ENCODE measurements at regions not wholly inside any gene's neighbourhood (a gene's known extent, or its start where the extent isn't known, plus 50 kb on each side); places are given as distances from the start of the nearest gene placed in this dataset.

DNA sequence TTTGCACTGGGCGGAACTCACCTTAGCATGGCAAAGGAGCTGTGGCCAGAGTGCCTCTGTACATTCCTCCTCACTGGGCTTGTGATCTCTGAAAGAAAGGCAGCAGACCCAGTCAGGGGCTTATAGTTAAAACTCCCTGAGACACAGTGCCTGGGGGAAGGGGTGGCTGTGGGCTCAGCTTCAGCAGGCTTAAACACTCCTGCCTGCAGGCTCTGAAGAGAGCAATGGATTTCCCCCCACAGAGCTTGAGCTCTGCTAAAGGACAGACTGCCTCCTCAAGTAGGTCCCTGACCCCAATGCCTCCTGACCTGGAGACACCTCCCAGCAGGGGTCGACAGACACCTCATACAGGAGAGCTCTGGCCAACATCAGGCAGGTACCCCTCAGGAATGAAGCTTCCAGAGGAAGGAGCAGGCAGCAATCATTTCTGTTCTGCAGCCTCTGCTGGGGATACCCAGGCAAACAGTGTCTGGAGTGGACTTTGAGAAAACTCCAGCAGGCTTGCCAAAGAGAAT lies 327.5 kb upstream of the SLC16A7 start:
- intact Hi-C loops (cut with DNase I), result no loop called here
- WGBS, 2 donors, result 50 to 60% methylated on average over 1 to 2 of the region's 2 CpGs

DNA sequence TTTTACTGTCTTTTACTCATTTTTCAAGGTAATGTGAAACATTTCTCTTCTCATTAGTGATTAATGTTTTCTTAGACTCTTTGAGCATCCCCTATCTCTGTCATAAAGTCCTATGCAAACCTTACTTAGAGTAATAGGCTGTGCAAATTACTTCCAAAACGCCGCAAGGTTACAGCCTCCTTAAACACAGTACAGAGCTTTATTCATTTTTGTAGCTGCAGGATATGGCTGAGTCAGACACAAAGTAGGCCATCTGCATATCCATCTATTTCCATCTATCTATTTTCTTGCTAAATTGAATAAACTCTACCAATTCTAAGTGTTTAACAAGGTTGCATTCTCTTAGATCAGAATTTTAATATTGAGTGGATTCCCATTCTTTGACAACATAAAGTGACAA lies 335.6 kb upstream of the SLC16A7 start:
- intact Hi-C loops (cut with DNase I), result no loop called here

More for the DNA sequence above, 327.5 kb upstream of the SLC16A7 start:
- no peak for DNase-seq
- TF ChIP-seq, protein P1, sequence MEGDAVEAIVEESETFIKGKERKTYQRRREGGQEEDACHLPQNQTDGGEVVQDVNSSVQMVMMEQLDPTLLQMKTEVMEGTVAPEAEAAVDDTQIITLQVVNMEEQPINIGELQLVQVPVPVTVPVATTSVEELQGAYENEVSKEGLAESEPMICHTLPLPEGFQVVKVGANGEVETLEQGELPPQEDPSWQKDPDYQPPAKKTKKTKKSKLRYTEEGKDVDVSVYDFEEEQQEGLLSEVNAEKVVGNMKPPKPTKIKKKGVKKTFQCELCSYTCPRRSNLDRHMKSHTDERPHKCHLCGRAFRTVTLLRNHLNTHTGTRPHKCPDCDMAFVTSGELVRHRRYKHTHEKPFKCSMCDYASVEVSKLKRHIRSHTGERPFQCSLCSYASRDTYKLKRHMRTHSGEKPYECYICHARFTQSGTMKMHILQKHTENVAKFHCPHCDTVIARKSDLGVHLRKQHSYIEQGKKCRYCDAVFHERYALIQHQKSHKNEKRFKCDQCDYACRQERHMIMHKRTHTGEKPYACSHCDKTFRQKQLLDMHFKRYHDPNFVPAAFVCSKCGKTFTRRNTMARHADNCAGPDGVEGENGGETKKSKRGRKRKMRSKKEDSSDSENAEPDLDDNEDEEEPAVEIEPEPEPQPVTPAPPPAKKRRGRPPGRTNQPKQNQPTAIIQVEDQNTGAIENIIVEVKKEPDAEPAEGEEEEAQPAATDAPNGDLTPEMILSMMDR (IDR thresholded peaks at IDR 0.05), result no peak
- TF ChIP-seq POLR2A (IDR thresholded peaks at IDR 0.05), result no peak
- Histone ChIP-seq H3K4me3 (no peak overlapping the region), H3K27ac (no peak overlapping the region), H3K4me1 (no peaks in the 10 kb centered on the region), H3K36me3 (replicated peaks in 1 of 2; ENCODE audit: insufficient read depth in 1 of 2, low read depth in 2 of 2) (no peaks in the 10 kb centered on the region), H3K27me3 (no peaks in the 10 kb centered on the region), H3K9me3 (no peaks in the 10 kb centered on the region)
- ATAC-seq, result no peak

DNA sequence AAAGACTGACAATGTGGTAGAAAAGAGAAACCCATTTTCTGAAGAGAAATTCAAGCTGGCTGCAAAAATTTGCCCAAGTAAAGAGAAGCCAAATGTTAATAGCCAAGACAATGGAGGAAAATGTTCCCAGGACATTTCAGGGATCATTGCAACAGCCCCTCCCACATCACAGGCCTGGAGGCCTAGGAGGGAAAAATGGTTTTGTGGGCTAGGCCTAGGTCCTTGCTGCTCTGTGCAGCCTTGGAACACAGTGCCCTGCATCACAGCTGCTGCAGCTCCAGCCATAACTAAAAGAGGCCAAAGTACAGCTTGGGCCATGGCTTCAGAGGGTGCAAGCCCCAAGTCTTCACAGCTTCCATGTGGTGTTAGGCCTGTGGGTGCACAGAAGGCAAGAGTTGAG lies 332.4 kb upstream of the LRIG3 start:
- TF ChIP-seq POLR2A (IDR thresholded peaks at IDR 0.05), result no peak
- TF ChIP-seq, protein P1 (IDR thresholded peaks at IDR 0.05), result no peak
- no peaks in the 10 kb centered on the region for H3K36me3 ChIP-seq (replicated peaks in 1 of 2; ENCODE audit: insufficient read depth in 1 of 2, low read depth in 2 of 2)
- H3K27ac ChIP-seq, result no peak overlapping the region
- DNase-seq, result no peak
- H3K4me1 ChIP-seq, result no peaks in the 10 kb centered on the region
- peaks cover 0 to 12% (median 0%) of the 10 kb centered on the region in 3 donors for H3K9me3 ChIP-seq
- H3K4me3 ChIP-seq, result no peak overlapping the region
- H3K27me3 ChIP-seq, result no peaks in the 10 kb centered on the region
- ATAC-seq, result no peak
- intact Hi-C loops (cut with DNase I), result no loop called here

More for the DNA sequence above, 335.6 kb upstream of the SLC16A7 start:
- H3K27me3 ChIP-seq, result no peaks in the 10 kb centered on the region
- no peaks in the 10 kb centered on the region for H3K9me3 ChIP-seq
- no peak overlapping the region for H3K27ac ChIP-seq
- 57 to 63% methylated on average over 2 of the region's 2 CpGs for WGBS, 2 donors
- no peaks in the 10 kb centered on the region for H3K4me1 ChIP-seq
- ATAC-seq (no peak), DNase-seq (no peak)
- no peak for TF ChIP-seq POLR2A (IDR thresholded peaks at IDR 0.05)
- TF ChIP-seq, protein P1 (IDR thresholded peaks at IDR 0.05), result no peak
- H3K36me3 ChIP-seq (replicated peaks in 1 of 2; ENCODE audit: insufficient read depth in 1 of 2, low read depth in 2 of 2), result no peaks in the 10 kb centered on the region
- H3K4me3 ChIP-seq, result no peak overlapping the region

DNA sequence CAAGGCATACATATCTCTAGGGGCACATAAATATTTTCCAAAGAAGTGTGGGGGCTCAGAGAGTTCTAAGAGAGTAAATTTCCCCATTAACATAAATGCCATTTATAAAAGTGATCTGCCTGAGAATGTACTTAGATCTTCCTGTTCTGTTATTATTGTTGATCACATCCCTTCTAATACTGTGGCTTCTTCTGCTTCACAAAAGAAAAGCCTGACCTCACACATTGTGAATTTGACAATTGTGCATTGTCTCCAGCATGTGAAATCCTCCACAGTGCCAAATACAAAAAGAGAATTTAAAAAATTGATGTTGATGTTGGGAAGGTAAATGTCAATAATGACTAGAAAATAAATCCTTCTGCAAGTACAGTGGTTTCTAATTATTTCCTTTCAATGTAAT lies 330.5 kb upstream of the LRIG3 start:
- no peak overlapping the region for H3K27ac ChIP-seq
- H3K36me3 ChIP-seq (replicated peaks in 1 of 2; ENCODE audit: insufficient read depth in 1 of 2, low read depth in 2 of 2), result no peaks in the 10 kb centered on the region
- H3K9me3 ChIP-seq, result peaks cover 0 to 12% (median 0%) of the 10 kb centered on the region in 3 donors
- H3K4me1 ChIP-seq, result no peaks in the 10 kb centered on the region
- H3K4me3 ChIP-seq, result no peak overlapping the region
- no peak for TF ChIP-seq POLR2A (IDR thresholded peaks at IDR 0.05)
- TF ChIP-seq, protein P1 (IDR thresholded peaks at IDR 0.05), result no peak
- ATAC-seq (no peak), DNase-seq (no peak)
- intact Hi-C loops (cut with DNase I), result no loop called here
- no peaks in the 10 kb centered on the region for H3K27me3 ChIP-seq

DNA sequence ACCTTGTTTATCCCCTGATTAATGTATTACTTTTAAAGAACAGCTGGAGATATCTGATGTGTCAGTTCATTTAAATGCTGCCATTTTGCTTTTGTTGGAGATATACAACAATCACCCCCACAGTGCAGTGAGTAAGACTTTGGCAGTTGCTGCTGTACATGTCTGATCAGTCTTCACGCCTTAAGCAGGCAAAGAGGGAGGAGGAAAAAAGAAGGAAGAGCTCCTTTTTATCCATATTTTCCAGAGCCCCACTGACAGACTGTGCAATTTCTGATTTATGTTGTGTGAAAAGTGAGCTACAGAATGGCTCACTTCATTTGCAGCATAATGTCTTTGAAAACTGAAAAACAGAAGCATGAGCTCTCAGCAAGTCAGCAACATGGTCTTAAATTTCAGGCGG lies 319.7 kb upstream of the LRIG3 start:
- Histone ChIP-seq H3K36me3 (replicated peaks in 1 of 2; ENCODE audit: insufficient read depth in 1 of 2, low read depth in 2 of 2) (no peaks in the 10 kb centered on the region), H3K4me1 (no peaks in the 10 kb centered on the region), H3K27ac (no peak overlapping the region), H3K4me3 (no peak overlapping the region), H3K27me3 (no peaks in the 10 kb centered on the region), H3K9me3 (no peaks in the 10 kb centered on the region)
- WGBS, 2 donors, result 74 to 79% methylated on average over 2 of the region's 2 CpGs
- no peak for DNase-seq
- intact Hi-C loops (cut with DNase I), result no loop called here
- no peak for ATAC-seq
- TF ChIP-seq, protein P1 (IDR thresholded peaks at IDR 0.05), result no peak
- no peak for TF ChIP-seq POLR2A (IDR thresholded peaks at IDR 0.05)
